DMS 273 (cell line): ENCODE measurements at regions not wholly inside any gene's neighbourhood (a gene's known extent, or its start where the extent isn't known, plus 50 kb on each side); places are given as distances from the start of the nearest gene placed in this dataset.

ENCODE experiments used
- DNase-seq: peaks from one replicate; lab custom pipeline; 2025; ENCODE audit not compliant: unreplicated experiment; lab: John Stamatoyannopoulos, UW

DNA sequence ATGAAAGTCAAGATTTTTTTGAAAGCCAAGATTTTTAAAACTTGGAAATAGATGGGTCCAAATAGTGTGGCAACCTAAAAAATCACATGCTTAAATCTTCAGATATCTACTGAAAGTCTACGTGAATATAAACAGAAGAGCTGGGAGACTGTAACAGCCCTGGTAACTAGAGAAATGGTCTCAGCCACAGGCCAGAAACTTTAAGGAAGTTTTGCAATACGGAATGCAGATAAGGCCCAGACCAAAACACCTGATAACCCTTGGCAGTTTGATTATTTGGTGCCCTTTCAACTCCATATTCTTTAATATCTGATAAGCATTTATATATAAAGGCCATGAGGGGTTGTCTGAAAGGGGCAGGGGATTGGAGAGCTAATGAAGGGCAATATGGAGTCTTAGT lies 537.3 kb upstream of the TGFBR2 start:
- DNase-seq, result no peak

DNA sequence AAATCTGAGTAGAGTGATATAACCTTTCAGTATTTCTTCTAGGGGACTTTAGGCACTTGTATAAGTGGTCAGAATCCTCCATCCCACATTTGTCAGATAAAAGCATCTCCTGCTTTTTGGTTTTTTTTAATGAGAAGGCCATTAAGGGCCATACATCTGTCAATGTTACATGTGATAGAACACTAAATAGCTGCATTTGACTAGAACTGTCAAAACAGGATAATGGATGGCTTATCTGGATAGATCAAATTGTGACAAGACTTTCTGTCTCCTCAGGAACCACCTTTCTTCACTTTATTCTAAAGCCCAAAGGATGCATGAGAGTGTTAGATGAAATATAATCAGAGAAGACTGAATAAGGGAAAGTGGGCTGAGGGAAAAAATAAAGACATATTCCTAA lies 533.4 kb upstream of the TGFBR2 start:
- no peak for DNase-seq

DNA sequence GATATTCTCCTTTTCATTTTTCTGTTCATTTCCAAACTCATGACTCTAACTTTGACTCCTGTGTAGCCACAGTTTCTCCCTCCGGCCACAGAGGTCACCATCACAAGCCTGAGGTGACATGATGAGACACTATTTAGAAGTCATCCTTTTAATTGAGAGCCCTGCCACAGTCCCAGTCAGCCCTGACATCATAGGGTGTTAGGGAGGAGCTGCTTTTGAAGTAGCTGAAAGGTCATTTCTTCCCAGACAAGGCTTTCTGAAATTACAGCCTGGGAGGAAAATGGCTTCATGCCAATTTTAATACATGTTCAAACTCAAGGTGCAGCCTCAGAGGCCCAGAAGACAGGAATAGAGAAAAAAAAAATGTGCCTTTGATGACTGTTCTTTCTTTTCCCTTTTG lies 532.8 kb upstream of the TGFBR2 start:
- no peak for DNase-seq

DNA sequence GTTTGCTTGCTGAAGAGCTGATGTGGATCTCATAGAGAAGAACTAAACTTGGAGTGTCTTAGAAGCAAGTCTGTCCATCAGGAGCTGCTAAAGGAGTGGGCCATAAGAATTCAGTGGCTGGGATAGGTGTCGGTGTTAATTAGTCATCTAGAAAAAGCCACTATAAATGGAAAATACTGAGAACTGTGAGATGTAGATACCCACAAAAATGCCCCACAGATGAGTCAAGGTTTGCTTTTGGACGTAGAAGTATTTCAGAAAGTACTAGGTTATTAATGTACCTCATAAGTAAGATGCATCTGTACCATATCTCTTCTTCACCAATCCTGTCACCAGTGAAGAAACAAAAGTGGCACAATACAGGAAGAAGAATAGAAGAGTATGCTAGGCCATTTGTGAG lies 530.9 kb upstream of the TGFBR2 start:
- DNase-seq, result no peak

DNA sequence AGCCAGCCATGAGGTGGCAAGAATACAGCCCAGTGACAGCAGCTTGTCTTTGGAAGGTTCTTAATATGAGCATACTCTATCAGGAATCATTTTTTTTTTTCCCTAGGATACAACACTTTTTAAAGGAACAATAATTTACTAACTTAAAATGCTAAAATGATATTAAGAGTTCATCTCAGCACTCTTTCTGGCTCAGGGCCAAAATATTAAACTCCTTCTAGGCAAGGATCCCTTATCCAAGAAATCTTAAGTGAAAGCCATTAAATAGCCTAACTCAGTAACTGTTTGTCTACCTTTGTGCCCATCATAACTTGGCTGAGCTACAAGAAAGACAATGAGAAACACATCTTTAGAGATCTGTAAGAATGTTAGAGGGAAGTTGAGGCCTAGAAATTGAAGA lies 529.5 kb upstream of the TGFBR2 start:
- DNase-seq, result no peak

DNA sequence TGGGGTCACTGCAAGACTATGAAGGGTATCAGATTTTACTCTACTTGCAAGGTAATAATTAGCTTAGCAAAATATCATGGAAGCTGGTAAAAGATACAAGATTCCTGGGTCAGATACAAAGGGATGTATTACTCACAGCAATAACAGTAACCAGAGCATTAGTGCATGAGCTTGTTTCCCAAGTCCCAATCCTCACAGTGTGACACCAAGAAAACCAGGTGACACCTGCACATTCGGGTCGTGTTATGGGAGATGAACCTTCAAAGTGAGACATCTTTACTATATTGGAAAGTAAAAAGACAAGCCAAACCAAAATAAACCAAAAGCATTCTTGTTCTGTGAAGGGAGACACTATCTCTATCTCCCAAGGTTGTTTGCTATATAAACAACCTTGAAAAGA lies 528.7 kb upstream of the TGFBR2 start:
- no peak for DNase-seq

DNA sequence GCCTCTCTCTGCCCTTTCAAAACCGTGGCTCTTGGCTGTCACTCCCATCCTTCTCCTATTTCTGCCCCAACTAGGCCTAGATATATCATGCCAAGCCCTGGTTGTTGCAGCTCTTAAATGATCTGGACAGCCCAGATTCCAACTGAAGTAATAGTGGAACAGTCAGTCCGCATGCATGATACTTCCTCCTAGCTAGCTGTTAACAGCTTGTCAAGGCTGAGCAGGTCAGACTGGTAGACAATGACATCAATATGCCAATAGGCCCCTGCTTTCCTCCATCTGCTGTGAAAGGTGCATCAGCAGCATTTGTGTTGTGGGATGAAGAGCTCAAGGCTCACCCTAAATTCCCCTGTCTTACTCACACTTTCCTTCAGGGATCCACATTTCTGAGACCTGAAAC lies 527.7 kb upstream of the TGFBR2 start:
- DNase-seq, result no peak

DNA sequence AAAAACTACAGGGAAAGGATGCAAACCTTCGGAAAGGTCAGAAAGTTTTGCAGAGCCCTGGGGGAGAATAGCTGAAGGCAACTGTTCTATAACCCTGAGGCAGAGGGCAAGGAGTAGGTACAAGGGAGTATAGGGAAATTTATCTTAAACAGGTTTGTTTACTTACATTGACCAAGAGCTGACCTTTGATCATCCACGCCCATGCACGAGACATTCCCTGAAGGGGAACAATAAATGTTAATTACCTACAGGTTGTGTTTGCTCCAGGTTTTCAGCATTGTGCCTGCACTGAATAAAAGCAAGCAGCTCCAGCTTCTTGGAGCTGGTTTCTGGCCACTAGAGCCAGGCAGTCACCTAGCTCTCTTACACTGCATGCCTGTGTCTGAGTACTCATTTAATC lies 524.5 kb upstream of the TGFBR2 start:
- no peak for DNase-seq

DNA sequence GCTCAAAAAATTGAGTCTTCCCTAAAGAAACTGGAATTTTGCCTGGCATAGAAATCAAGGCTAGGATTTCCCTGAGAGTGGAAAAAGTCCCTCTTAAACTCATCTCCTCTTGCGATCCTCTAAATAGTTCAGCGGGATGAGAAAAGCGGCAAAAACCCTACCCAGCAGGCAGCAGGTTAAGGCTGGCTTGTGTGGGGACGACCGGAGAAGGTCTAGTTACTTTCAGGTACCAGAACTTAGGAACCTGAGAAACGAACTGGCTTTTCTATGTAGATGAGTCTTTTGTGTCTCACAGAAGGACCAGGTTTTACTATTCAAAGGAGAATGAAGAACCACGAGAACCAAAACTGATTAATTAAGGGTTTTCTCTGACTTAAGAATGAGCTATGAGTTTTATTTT lies 523.7 kb upstream of the TGFBR2 start:
- no peak for DNase-seq

DNA sequence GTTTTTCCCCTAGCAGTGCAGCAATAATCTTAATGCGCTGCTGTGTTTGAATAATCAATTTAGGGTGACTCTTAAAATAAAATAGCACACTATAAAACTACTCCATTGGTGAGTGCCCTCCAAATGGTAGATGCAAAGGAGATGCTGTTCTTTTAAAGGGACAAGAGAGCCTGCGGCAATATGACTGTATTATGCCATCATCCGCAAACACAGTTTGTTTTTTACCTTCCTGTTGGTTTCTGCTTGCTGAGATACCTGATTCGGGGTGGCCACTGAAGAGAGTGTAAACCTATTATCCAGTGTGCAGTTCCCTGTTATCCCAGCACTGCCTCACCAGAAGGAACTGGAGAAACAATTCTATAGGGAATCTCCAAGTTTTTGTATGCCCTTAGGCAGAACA lies 523.1 kb upstream of the TGFBR2 start:
- DNase-seq, result no peak

DNA sequence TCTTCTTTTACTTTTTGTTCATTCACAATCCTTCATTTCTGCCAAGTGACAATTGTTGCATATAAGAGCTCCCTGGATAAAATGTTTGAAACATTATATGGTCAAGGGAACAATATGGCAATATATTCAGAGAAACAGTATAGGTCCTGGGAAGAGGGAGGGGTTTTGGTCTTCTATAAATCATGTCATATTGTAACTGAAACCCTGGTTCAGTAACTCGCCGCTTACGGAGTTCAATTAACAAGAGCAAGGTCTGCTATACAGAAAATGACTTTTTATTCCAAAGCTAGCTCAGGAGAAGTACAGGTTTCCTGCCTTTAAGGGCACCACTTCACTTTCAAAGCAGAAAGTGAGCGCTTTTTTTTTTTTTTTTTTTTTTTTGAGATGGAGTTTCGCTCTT lies 522.1 kb upstream of the TGFBR2 start:
- no peak for DNase-seq

DNA sequence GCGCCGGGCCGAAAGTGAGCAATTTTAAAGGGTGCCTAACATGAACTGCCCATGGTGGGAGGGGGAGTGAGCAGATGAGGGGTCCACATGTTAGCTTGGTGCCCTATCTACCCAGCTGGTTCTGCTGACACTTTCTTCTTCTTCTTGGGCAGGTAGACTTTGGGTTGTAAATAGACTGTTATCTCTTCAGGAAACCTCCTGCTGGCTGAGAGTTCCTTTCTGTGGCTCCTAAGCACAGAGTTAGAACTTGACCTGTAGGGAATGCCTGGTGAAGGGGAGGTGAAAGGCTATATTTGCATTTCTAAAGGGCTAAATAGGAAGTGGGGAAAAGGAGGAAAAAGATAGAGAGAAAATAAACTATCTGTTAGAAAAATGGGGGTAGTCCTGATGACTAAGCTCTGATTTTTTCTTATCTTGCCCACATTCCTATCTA lies 521.4 kb upstream of the TGFBR2 start:
- DNase-seq, result no peak

DNA sequence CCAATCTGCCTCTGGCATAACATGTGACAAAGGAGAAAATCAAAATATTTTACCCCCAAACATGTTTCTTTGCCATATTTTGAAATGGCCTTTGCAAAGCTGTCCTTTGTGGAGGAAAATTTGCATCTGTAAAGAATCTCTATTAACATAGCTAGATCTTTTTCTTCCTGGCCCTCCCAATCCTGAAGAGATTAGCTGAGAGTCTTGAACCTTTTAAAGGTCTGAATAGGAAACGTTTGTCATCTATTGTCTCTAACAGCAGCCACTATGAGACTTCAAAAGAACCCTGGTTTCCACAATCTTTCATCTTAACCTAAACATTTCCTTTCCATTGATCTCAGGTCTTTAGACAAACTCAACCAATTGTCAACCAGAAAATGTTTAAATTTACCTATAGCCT lies 520.9 kb upstream of the TGFBR2 start:
- no peak for DNase-seq

DNA sequence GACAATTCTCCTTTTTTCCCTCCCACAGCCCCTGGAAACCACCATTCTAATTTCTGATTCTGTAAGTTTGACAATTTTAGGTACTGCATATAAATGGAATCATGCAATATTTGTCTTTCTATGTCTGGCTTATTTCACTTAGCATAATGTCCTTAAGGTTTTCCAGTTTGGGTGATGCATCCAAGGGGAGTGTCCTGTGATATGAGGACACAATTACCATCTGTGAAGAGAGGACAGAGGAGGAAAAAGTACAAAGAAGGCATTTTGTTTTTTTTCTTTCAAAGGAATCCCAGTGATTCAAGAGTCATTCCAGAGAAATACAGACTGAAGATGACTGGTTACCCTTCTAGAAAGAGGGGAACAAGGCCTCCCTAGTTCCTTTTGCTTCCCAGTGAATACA lies 514.7 kb upstream of the TGFBR2 start:
- DNase-seq, result no peak

DNA sequence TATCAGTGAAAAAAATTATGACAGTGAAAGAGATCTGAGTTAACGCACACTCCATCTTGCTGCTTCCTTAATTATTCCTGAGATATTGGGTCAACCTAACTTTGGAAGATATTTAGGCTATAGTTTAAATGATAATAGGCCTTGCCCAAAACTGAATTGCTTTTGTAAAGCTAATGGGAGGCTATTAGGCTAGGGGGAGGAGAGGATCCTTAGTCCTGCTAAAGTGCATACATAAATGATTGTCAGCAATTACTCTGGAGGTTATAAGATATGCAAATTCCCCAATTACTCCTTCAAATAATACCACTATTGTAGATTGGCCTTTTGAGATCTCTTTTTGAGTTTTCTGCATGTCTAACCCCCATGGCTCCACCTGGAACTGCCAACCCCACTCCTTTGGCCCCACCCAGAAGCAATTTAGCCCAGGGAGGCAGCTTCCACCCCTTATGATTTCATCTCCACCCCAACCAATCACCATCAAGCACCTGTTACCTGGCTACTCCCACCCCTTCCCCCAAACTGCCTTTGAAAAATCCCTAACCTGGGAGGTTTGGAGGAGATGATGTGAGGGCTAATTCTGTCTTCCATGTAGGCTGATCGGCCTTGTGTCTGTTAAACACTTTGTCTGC lies 509.3 kb upstream of the TGFBR2 start:
- no peak for DNase-seq

DNA sequence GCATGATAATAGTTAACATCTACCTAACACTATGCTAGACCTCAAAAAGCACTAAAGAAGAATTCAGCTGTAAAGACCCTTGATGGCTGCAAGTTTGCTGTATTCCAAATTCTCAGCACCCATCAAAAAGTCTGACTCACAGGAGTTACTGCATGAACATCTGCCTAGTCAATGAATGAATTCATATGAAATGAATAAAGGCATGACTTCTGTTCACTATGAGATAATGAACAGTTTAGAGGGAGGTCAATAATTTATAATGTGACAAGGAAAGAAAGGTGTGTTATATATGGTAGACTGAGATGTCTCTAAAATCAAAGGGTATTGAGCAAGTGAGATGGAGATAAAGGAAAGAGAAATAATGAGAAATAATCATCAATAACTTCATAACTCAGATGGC lies 508.2 kb upstream of the TGFBR2 start:
- DNase-seq, result no peak

DNA sequence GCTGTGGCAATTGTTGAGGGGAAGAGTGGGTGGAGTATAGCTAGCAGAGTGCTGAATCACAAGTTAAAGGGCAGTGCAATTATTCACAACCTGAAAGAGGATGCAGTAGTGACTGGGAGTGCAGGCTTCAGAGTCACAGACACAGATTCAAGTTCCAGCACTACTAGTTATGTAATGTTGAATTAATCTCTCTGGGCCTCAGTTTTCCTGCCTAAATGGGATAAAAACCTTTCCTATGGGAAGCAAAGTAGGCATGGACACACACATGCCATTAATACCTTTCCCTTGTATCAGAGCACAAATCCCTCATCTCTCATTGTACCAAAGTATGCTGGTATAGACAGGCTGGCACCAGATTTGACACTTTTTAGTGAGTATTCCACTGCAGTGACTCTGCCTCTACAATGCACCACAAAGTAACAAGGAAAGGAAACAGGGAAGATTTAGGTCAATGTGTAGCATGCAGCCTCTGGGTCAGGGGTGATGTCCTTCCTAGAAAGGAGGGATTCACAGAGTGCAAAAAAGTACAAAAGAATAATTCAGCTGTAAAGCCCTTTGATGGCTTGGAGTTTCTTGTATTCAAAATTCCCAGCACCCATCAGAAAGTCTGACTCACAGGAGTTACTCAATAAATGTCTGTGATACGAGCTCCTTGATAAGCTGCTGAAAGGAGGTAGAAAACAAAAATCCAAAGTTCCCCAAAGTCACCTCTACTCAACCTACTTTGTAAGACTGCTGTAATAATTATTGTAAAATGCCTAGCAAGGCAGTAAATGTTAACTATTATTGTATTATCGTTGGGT lies 507.5 kb upstream of the TGFBR2 start:
- DNase-seq, result no peak

DNA sequence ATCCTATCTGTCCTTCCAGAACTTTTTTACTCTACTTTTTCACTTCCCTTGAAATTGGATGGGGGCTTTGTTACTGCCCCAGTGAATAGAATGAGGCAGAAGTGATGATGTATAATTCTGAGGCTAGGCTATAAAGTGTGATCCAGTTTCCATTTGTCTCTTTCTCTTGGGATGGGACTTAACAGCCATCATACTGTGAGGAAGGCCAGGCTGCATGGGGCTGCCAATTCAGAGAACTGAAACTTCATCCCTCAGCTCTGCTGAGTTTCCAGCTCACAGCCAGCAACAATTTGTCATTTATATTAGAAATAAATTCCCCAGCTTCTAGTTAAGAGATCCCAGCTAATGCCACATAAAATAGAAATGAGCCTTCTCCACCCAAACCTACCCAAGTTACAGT lies 504.0 kb upstream of the TGFBR2 start:
- DNase-seq, result no peak

DNA sequence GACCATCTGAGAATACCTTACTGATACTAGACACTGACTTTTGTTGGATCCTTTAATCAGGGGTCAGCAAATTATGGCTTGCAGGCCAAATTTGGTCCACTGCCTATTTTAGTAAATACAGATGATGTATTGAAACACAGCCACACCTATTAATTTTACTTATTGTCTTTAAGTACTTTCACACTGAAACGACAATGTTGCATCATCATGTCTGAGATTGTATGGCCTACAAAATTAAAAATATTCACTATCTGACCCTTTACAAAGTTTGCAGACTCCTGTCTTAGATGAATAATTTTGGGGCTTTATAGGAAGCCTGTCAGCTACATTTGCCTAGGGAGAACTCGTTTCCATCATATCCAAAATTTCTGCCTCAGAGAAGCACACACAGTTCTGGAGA lies 503.2 kb upstream of the TGFBR2 start:
- DNase-seq, result no peak

DNA sequence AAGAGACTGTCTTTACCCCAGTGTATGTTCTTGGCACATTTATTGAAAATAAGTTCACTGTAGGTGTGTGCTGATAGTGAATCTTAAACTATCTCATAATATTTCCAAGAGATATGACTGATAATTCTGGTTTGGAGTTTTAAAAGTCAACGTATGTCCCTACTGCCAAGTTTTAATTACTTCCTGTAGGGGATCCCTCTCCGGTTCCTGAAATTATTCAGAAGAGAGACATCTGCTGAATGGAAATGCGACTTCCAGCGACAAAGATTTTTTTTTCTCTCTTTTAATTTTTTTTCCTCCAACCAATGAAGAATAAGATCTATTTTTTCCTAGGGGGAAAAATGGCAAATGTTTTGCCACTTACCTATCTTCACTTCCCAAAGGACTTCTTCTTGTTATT lies 498.9 kb upstream of the TGFBR2 start:
- no peak for DNase-seq

DNA sequence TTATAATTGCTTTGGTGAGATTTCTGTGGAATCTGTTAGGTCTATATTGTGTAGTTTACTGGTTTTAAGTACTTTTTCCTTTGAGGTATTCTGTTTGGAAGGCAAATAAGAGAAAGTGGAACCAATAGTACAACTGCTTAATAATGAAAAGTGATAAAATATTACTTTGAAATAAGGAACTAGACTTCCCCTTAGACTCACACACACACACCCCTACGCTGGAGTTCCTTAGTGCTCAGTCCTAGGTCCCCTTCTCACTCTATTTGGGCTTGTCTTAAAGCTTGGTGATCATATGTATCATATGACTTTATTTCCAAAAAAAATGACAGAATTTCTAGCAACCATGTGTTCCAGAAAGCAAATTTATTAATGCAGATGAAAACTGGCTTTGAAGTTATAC lies 494.0 kb upstream of the TGFBR2 start:
- no peak for DNase-seq

DNA sequence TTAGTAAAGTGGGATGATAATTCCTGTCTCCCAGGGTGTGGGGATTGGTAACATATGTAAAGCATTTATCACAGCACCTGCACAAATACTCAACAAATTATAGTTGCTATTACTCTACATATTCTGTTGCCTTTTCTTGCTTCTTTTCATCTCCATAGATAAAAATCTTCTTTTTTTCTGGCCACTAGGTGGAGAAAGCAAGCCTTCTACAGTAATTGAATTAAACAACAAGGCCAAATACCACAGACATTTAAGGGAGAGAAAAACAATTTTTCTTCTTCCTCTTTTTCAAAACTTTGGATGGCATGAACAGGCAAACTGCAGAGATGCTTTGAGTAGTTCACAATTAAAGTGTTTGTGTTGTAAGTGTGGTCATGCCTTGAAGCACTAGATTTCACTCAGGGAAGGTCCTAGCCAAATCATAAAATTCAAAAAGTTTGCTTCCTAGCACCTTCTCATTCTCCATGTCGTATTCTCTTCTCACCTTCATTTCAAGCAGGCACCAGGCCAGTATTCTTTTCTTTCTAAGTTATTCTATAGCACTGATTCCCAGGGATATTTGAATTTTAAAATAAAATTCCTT lies 493.4 kb upstream of the TGFBR2 start:
- peak; percentile 66 for DNase-seq

DNA sequence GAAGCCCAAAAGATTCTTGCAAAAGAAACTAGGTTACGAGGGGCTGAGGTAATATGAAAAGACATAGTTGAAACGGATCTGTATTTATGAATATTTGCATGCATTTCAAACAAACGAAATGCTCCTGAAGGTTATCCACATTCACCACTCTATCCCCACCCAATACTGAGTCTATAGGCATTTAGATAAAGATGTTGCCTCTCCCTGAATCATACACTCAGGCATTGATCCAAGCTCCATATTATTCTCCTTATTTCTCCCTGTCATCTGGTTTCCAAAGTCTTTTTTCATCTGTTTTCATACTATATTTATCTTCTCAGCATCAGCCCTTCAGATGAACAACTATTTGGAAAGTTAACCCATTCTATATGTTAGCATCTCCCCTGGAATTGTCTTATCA lies 492.5 kb upstream of the TGFBR2 start:
- DNase-seq, result no peak
